Uterus (tissue), 2 donors: ENCODE measurements at regions not wholly inside any gene's neighbourhood (a gene's known extent, or its start where the extent isn't known, plus 50 kb on each side); places are given as distances from the start of the nearest gene placed in this dataset.

Experiments used
- POLR2A ChIP-seq, 2 donors: fragments of 450-650 bp; IDR thresholded peaks; one replicate each; pipeline ENCODE4 v1.6.1; 2016; ENCODE audit warnings: antibody characterized with exemption in 2 of 2, mild to moderate bottlenecking in 1 of 2, moderate library complexity in 1 of 2
- TF ChIP-seq, protein P1 (sequence below), 4 experiments: fragments of 200-600 bp in 2 of 4; fragments of 450-650 bp in 2 of 4; sonication (generic) in 2 of 4; IDR thresholded peaks; one replicate each; pipeline ENCODE4 v1.5.1; 2016 to 2019; ENCODE audit warnings: antibody characterized with exemption in 4 of 4, mild to moderate bottlenecking in 2 of 4, moderate library complexity in 1 of 4

GRCh38 chr2:190127651-190128050 lies 65.1 kb upstream of the MSTN start:
- TF ChIP-seq, protein P1, sequence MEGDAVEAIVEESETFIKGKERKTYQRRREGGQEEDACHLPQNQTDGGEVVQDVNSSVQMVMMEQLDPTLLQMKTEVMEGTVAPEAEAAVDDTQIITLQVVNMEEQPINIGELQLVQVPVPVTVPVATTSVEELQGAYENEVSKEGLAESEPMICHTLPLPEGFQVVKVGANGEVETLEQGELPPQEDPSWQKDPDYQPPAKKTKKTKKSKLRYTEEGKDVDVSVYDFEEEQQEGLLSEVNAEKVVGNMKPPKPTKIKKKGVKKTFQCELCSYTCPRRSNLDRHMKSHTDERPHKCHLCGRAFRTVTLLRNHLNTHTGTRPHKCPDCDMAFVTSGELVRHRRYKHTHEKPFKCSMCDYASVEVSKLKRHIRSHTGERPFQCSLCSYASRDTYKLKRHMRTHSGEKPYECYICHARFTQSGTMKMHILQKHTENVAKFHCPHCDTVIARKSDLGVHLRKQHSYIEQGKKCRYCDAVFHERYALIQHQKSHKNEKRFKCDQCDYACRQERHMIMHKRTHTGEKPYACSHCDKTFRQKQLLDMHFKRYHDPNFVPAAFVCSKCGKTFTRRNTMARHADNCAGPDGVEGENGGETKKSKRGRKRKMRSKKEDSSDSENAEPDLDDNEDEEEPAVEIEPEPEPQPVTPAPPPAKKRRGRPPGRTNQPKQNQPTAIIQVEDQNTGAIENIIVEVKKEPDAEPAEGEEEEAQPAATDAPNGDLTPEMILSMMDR (IDR thresholded peaks at IDR 0.05): no peak
- no peak for TF ChIP-seq POLR2A (IDR thresholded peaks at IDR 0.05)
